Suprapubic skin (tissue), 4 donors: ENCODE measurements at regions not wholly inside any gene's neighbourhood (a gene's known extent, or its start where the extent isn't known, plus 50 kb on each side); places are given as distances from the start of the nearest gene placed in this dataset.

Source experiments
- DNase-seq, 2 donors: peaks; one replicate each; pipeline ENCODE4 v3.0.0-alpha.2; 2019; ENCODE audit warnings: low spot score in 2 of 2
- H3K27ac ChIP-seq: fragments of 200-600 bp; sonication (generic); one replicate; pipeline ENCODE4 v1.5.1; 2019
- H3K27me3 ChIP-seq: fragments of 200-600 bp; sonication (generic); one replicate; pipeline ENCODE4 v1.5.1; 2019
- H3K36me3 ChIP-seq: fragments of 200-600 bp; sonication (generic); one replicate; pipeline ENCODE4 v1.5.1; 2019
- H3K4me1 ChIP-seq: fragments of 200-600 bp; sonication (generic); one replicate; pipeline ENCODE4 v1.5.1; 2019
- H3K4me3 ChIP-seq: fragments of 200-600 bp; sonication (generic); one replicate; pipeline ENCODE4 v1.5.1; 2019; ENCODE audit warnings: mild to moderate bottlenecking
- H3K9me3 ChIP-seq: fragments of 200-600 bp; sonication (generic); one replicate; pipeline ENCODE4 v1.5.1; 2019
- CTCF ChIP-seq, 2 donors: fragments of 200-600 bp in 1 of 2; fragments of 450-650 bp in 1 of 2; sonication (generic) in 1 of 2; IDR thresholded peaks; one replicate each; pipeline ENCODE4 v1.5.1; 2016 to 2019; ENCODE audit warnings: antibody characterized with exemption in 2 of 2, mild to moderate bottlenecking in 1 of 2, moderate library complexity in 1 of 2
- EP300 ChIP-seq: sonication (generic); formaldehyde crosslinking; IDR thresholded peaks from one replicate; pipeline ENCODE4 v1.6.1; 2017; ENCODE audit warnings: antibody characterized with exemption
- POLR2A ChIP-seq, 2 donors: fragments of 450-650 bp; IDR thresholded peaks; one replicate each; pipeline ENCODE4 v1.6.1; 2017; ENCODE audit warnings: antibody characterized with exemption in 2 of 2, mild to moderate bottlenecking in 2 of 2, moderate library complexity in 2 of 2
- POLR2AphosphoS5 ChIP-seq, 3 donors: sonication (generic); formaldehyde crosslinking; IDR thresholded peaks; one replicate each; pipeline ENCODE4 v1.6.1; 2017; ENCODE audit warnings: antibody characterized with exemption in 3 of 3
- WGBS: methylation state at CpG from one replicate; pipeline ENCODE4 v1.1.5; 2018; 5-methylcytosine and 5-hydroxymethylcytosine counted together

- Histone ChIP-seq H3K27me3 (no peaks in the 10 kb centered on the region), H3K4me3 (no peak overlapping the region), H3K27ac (no peak overlapping the region), H3K4me1 (no peaks in the 10 kb centered on the region), H3K36me3 (no peaks in the 10 kb centered on the region), H3K9me3 (no peaks in the 10 kb centered on the region)
- DNase-seq: no peak
- no peak for TF ChIP-seq CTCF (IDR thresholded peaks at IDR 0.05)
- TF ChIP-seq POLR2A (IDR thresholded peaks at IDR 0.05): no peak
- no peak for TF ChIP-seq POLR2AphosphoS5 (IDR thresholded peaks at IDR 0.05)
- TF ChIP-seq EP300: no peak
- WGBS: 54% methylated on average over 4 of the region's 4 CpGs
Observed at GRCh38 chr1:215397843-215398242, 169.3 kb upstream of the KCTD3 start.

GRCh38 chr1:215399787-215400186 is 167.3 kb upstream of the KCTD3 start:
- TF ChIP-seq POLR2A (IDR thresholded peaks at IDR 0.05) (no peak), EP300 (no peak), CTCF (IDR thresholded peaks at IDR 0.05) (no peak), POLR2AphosphoS5 (IDR thresholded peaks at IDR 0.05) (no peak)
- H3K4me1 ChIP-seq: no peaks in the 10 kb centered on the region
- no peaks in the 10 kb centered on the region for H3K36me3 ChIP-seq
- no peaks in the 10 kb centered on the region for H3K9me3 ChIP-seq
- no peak overlapping the region for H3K27ac ChIP-seq
- 88% methylated on average over 2 of the region's 2 CpGs for WGBS
- no peaks in the 10 kb centered on the region for H3K27me3 ChIP-seq
- no peak overlapping the region for H3K4me3 ChIP-seq
- no peak for DNase-seq

- Histone ChIP-seq H3K27me3 (no peaks in the 10 kb centered on the region), H3K27ac (no peak overlapping the region), H3K4me1 (no peaks in the 10 kb centered on the region), H3K36me3 (no peaks in the 10 kb centered on the region), H3K4me3 (no peak overlapping the region), H3K9me3 (no peaks in the 10 kb centered on the region)
- no peak for DNase-seq
- TF ChIP-seq CTCF (IDR thresholded peaks at IDR 0.05) (no peak), EP300 (no peak), POLR2AphosphoS5 (IDR thresholded peaks at IDR 0.05) (no peak), POLR2A (IDR thresholded peaks at IDR 0.05) (no peak)
- WGBS: 92% methylated on average over 1 of the region's 1 CpG
Observed at GRCh38 chr1:215400741-215401140, 166.4 kb upstream of the KCTD3 start.

GRCh38 chr1:215402147-215402546 is 165.0 kb upstream of the KCTD3 start:
- no peaks in the 10 kb centered on the region for H3K4me1 ChIP-seq
- 88% methylated on average over 5 of the region's 5 CpGs for WGBS
- no peak for DNase-seq
- no peaks in the 10 kb centered on the region for H3K9me3 ChIP-seq
- H3K27ac ChIP-seq: no peak overlapping the region
- H3K27me3 ChIP-seq: no peaks in the 10 kb centered on the region
- no peaks in the 10 kb centered on the region for H3K36me3 ChIP-seq
- TF ChIP-seq POLR2A (IDR thresholded peaks at IDR 0.05) (no peak), EP300 (no peak), CTCF (IDR thresholded peaks at IDR 0.05) (no peak), POLR2AphosphoS5 (IDR thresholded peaks at IDR 0.05) (no peak)
- H3K4me3 ChIP-seq: no peak overlapping the region

GRCh38 chr1:215405211-215405610 is 161.9 kb upstream of the KCTD3 start:
- Histone ChIP-seq H3K4me1 (no peaks in the 10 kb centered on the region), H3K9me3 (no peaks in the 10 kb centered on the region), H3K27me3 (no peaks in the 10 kb centered on the region), H3K36me3 (no peaks in the 10 kb centered on the region), H3K27ac (peak overlapping the region; percentile 68), H3K4me3 (no peak overlapping the region)
- WGBS: 71% methylated on average over 1 of the region's 1 CpG
- DNase-seq: no peak
- TF ChIP-seq CTCF (IDR thresholded peaks at IDR 0.05) (no peak), POLR2A (IDR thresholded peaks at IDR 0.05) (no peak), POLR2AphosphoS5 (IDR thresholded peaks at IDR 0.05) (no peak), EP300 (no peak)
